Suprapubic skin (tissue), 3 donors: ENCODE measurements at regions not wholly inside any gene's neighbourhood (a gene's known extent, or its start where the extent isn't known, plus 50 kb on each side); places are given as distances from the start of the nearest gene placed in this dataset.

ENCODE experiments used
- EP300 ChIP-seq: sonication (generic); formaldehyde crosslinking; IDR thresholded peaks from one replicate; pipeline ENCODE4 v1.6.1; 2017; ENCODE audit warnings: antibody characterized with exemption
- POLR2A ChIP-seq, 2 donors: fragments of 450-650 bp; IDR thresholded peaks; one replicate each; pipeline ENCODE4 v1.6.1; 2017; ENCODE audit warnings: antibody characterized with exemption in 2 of 2, mild to moderate bottlenecking in 2 of 2, moderate library complexity in 2 of 2
- TF ChIP-seq, protein P1 (sequence below), 2 donors: fragments of 200-600 bp in 1 of 2; fragments of 450-650 bp in 1 of 2; sonication (generic) in 1 of 2; IDR thresholded peaks; one replicate each; pipeline ENCODE4 v1.5.1; 2016 to 2019; ENCODE audit warnings: antibody characterized with exemption in 2 of 2, mild to moderate bottlenecking in 1 of 2, moderate library complexity in 1 of 2

DNA sequence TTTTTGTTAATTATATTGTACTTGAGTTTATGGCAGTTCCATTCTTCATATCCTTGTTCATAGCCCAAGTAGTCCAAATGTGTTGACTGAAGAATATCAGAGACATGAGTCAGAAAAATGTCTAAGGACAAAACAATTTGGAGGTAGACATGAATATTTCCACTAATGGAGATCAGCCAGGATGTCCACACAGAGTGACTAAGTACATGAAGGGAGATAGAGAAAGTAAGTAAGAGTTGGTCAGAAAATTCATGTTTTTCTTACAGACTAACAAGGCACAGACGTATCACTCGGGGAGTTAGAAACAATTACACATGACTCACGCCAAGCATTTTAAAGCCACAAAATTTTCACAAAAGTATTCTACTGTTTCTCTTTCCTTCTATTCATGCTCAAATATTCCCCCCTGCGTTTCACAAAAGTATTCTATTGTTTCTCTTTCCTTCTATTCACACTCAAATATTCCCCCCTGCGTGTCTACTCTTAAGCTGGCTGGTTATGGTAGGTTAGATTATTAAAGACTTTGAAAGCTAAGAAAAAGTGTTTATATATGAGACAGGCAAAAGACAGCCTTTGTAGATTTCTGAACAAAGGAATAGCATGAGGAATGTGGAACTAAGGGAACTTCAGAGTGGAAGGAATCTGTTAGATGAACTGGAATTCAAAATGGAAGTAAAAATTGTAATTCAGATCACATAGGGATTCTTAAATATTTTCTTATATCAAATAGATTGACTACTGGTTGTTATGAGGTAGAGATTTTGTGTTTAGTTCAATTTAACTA lies 648.7 kb upstream of the CCDC54 start:
- TF ChIP-seq, protein P1, sequence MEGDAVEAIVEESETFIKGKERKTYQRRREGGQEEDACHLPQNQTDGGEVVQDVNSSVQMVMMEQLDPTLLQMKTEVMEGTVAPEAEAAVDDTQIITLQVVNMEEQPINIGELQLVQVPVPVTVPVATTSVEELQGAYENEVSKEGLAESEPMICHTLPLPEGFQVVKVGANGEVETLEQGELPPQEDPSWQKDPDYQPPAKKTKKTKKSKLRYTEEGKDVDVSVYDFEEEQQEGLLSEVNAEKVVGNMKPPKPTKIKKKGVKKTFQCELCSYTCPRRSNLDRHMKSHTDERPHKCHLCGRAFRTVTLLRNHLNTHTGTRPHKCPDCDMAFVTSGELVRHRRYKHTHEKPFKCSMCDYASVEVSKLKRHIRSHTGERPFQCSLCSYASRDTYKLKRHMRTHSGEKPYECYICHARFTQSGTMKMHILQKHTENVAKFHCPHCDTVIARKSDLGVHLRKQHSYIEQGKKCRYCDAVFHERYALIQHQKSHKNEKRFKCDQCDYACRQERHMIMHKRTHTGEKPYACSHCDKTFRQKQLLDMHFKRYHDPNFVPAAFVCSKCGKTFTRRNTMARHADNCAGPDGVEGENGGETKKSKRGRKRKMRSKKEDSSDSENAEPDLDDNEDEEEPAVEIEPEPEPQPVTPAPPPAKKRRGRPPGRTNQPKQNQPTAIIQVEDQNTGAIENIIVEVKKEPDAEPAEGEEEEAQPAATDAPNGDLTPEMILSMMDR (IDR thresholded peaks at IDR 0.05): no peak
- TF ChIP-seq EP300: no peak
- TF ChIP-seq POLR2A (IDR thresholded peaks at IDR 0.05): no peak
